Activated T-cell treated with anti-CD3 and anti-CD28 coated beads for 1 hour (primary cell): ENCODE measurements at regions not wholly inside any gene's neighbourhood (a gene's known extent, or its start where the extent isn't known, plus 50 kb on each side); places are given as distances from the start of the nearest gene placed in this dataset.
"Not testable (repeated sequence)": the region's sequence is repeated elsewhere in the genome, so short reads cannot be mapped to it uniquely, and the experiment has no call there.

Source experiments
- DNase-seq: peaks from one replicate; pipeline ENCODE4 v3.0.0-alpha.2; 2020; ENCODE audit warnings: low read depth

DNA sequence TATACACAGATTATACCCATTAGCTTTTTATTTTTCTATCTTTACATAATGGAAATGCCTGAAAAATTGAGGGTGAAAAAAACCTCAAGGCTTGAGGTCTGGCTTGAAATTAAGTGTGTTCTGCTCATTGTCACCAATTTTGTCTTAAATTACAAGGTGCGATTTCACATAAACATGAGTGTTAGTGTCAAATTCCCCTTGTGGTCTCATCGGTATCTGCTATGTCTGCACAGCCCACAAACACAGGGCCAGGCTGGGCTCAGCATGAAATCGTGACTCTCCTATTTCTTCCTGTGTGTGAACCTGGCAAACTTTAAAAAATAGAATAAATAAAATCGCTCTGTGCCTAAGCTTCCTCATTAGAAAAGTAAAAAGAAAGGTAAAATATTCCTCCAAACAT lies 109.1 kb downstream of the CRLF2 start:
- no peak for DNase-seq

DNA sequence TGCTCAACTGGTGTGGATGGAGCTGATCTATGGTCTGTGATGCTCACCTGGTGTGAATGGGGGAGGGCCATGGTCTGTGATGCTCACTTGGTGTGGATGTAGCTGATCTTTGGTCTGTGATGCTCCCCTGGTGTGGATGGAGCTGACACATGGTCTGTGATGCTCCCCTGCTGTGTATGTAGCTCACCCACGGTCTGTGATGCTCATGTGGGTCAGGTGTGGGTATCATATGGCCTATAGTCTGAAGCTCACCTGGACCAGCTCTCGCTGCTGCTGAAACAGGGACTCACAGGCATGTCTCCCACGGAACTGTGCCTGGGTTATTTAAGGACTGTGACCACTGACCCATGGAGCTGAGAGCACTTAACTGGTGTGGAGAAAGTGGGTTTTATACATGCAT lies 109.7 kb downstream of the CRLF2 start:
- DNase-seq, result no peak

DNA sequence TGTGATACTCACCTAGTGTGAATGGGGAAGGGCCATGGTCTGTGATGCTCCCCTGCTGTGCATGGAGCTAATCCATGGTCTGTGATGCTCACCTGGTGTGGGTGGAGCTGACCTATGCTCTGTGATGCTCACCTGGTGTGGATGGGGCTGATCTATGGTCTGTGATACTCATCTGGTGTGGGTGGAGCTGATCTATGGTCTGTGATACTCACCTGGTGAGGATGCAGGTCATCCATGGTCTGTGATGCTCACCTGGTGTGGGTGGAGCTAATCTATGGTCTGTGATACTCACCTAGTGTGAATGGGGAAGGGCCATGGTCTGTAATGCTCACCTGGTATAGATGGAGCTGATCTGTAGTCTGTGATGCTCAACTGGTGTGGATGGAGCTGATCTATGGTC lies 110.2 kb downstream of the CRLF2 start:
- not testable (repeated sequence) for DNase-seq

DNA sequence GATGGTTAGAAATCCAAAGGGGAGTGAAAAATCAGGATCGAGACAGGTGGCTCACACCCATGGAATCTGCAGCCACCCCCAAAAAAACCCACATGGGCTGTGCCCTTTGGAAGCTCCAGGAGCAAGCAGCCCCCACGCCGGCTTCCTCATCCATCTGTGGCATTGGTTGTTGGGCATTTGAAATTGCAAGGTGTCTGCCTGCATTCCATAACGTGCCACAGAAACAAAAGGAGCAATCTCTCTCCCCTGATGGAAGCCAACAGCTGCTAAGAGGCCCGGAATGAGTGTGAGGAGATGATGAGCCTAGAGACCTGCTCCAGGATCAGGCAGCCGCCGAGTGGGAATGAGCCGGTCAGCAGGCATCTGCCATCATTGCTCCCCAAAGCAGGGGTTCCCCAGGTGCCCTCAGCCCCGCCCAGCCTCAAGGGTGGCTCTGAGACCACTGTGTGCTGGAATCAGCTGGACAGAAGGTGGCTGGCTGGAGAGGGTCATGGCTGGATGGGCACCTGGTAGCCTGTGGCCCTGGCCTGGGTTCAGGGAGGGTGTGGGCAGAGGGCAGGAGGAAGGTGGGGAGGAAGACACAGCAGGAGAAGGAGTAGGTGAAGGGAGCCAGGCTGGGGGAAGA lies 113.2 kb downstream of the CRLF2 start:
- DNase-seq, result no peak

DNA sequence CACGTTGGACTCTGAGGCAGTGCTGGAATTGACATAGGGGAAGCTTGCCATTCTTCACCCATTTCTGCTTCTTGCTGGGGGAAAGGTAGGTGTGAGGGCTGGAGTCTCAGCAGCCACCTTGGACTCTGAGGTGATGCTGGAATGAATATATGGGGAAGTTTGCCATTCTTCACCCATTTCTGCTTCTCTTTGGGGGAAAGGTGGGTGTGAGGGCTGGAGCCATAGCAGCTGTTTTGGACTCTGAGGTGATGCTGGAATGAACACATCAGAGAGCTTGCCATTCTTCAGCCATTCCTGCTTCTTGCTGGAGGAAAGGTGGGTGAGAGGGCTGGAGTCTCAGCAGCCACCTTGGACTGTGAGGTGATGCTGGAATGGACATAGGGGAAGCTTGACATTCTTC lies 115.1 kb downstream of the CRLF2 start:
- no peak for DNase-seq

DNA sequence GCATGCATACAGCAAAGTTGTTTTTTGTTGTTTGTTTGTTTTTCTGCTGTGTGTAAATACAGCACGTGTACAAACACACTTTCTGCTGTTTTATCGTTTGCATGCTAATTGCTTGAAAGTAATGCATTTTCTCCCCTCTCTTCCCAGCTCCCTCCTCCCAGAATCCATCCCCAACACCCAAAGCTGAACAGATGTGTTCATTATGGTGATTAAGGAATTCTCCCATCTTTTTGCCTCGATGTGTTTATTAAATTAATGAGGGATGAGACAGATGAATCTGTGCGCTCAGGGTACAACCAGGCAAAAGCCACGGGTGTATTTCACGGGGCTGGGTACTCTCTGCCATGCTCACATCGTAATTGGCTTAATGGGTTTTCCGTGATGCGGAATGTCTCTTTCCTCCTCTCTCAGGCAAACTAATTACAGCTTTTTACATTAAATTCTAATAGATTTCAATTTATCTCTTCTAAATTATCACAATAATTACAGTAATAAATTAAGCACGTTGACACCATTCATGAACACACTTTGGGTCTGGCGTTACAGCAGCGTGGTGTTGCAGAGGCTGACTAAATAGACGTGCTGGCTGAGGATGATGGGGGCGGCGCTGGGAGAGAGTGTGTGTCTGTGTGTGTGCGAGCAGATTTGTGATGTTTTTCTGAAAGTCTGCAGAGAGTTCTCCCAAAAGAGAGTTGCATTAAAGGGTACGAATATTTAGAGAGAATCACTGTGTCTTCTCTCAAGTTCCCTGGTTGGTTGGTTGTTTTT lies 117.7 kb downstream of the CRLF2 start:
- DNase-seq, result no peak

DNA sequence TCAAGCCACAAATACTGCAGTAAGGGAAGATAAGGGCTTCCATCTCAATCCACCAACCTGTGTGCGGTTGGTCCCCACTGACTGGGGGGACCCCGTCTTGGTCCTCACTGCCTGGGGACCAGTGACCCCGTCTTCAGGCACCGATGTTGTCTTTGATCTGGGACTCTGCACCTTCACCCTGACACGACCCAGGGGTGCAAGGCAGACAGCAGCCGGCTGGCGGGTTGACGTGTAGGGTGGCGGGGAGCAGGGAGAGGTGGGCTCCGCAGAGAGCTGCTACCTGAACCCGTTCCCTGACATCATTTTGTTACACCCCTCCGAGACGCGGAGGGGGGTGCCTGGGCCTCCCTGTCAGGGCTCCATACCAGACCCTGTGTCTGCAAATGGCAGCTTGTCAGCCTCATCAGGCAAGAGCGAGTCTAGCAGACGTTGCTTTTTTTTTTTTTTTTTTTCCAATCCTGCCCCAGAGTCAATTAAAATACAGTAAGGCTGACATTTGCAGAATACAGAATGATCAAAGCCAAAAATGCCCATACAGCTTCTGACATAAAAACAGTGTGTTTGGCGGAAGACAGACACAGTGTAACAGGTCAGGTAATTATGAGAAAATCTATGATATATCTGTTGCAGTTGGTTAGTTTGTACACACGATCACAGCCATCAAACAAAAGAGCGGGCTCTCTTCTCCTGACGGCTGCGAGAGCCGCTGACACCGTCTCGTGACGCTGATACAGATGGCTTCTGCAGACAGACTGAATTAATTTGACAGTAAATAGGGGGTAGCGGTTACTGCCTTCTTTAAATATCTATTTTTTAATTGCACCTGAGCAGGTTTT lies 118.6 kb downstream of the CRLF2 start:
- DNase-seq, result no peak

DNA sequence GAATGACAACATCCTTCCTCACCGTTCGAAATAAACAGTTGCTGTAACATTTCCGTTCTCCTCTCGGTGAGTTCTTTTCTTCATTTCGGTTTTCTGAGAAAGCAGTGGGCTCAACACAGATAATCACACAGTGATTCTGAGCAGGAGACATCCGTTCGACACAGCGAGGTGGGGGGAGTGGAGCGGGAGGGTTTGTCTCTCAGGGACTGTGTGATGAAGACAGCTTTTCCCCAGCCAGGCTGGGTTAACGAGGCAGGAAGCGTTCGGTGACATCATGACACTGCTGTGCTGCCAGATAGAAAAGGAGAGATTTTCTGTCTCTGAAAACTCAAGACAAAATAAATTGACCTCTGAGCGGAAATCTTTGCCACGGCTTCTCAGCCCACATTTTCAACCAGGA lies 119.3 kb downstream of the CRLF2 start:
- peak; percentile 24 for DNase-seq

DNA sequence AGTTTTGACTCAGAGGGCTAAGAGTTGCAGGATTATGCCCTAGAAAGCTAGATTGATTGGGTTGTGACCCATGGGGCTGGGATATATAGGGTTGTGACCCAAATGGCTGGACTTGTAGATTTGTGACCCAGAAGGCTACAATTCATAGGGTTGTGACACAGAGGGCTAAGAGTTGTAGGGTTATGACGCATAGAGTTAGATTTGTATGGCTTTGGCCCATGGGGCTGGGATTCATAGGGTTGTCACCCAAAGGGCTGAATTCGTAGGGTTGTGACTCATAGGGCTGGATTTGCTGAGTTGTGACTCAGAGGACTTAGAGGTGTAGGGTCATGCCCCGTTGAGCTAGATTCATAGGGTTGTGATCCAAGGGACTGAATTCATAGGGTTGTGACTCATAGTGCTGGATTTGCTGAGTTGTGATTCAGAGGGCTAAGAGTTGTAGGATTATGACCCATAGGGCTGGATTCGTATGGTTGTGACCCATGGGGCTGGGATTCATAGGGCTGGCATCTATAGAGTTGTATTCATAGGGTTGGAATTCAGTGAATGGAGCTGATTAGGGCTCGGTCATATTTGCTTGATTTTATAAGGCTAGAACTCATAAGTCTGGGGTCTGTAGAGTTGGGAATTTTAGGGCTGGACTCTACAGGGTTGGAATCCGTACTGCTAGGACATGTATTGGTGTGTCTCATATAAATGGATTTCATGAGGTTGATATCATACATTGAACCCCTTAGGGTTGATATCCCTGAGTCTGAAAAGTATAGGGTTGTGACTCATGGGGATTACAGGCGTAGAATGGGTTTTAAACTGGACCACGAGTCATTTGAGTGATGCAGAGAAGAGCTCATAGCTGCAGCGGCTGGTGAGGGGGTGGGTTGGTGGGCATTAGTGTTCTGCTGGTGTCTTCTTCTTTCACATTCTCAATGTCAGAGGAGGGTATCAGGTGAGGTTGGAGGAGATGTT lies 125.7 kb downstream of the CRLF2 start:
- no peak for DNase-seq

DNA sequence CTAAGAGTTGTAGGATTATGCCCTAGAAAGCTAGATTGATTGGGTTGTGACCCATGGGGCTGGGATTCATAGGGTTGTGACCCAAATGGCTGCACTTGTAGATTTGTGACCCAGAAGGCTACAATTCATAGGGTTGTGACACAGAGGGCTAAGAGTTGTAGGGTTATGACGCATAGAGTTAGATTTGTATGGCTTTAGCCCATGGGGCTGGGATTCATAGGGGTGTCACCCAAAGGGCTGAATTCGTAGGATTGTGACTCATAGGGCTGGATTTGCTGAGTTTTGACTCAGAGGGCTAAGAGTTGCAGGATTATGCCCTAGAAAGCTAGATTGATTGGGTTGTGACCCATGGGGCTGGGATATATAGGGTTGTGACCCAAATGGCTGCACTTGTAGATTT lies 126.6 kb downstream of the CRLF2 start:
- not testable (repeated sequence) for DNase-seq

DNA sequence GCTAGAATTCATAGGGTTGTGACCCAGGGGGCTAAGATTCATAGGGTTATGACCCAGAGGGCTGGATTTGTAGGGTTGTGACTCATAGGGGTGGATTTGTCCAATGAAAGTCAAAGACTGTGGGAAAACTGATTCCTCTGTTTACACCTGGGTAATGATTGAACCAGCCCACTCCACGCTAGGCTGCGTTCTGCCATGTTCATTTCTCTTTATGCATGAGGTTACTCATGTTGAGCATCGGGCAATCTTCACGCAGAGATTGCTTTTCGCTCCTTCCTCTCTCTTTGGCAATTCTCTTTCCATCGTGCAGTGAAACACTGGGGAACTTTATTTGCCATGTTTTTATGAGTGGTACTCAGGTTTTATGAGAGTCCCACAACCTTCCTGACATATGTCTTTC lies 127.8 kb downstream of the CRLF2 start:
- no peak for DNase-seq

DNA sequence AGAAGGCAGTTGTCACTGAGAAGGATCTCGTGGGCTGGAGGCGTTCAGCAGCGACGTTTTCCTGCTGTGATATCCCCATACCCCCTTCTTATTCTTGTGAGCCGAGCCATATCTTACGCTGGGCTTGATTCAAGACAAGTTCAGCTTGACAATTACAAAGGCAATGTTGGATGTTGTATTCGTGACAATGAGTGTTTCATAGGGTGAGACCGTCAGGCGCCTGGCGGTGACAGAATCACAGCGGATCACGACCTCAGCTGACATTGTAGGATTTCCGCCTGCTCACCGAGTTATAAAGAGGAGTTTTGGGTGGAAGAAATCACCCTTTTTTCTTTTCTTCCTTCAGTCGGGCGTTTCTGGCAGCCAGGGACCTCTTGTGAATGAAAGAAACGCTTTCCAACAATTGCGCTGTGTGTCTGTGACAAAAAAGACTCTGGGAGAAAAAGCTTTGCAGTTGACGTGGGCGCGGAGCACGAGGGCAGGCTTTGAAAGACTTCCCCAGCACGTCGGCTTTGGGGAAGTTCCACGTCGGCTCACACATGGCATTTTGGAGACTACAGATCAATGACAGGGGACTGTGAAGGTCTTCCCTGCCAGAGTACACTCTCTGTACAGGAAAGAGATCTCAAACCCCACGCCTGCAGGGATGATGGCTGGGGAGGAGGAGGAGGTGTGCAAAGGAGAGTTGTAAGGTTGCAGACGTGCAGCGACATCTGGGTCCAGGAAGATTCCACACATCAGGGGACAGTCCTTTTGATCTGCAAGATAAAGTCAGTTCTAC lies 135.4 kb downstream of the CRLF2 start:
- no peak for DNase-seq

DNA sequence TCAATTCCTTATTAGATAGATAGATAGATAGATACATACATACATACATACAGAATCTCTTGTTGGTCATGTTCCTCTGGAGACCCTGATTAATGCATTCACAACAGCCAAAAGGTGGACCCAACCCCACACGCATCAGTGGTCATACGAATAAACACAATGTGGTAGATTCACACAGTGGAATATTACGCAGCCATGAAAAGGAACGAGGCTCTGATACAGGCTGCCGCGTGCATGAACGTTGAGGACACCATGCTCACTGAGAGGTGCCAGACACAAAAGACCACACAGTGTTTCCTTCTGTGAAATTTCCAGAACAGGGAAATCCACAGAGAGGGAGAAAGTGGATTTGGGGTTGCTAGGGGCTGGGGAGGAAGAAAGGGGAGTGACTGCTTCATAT lies 136.7 kb downstream of the CRLF2 start:
- DNase-seq, result no peak

DNA sequence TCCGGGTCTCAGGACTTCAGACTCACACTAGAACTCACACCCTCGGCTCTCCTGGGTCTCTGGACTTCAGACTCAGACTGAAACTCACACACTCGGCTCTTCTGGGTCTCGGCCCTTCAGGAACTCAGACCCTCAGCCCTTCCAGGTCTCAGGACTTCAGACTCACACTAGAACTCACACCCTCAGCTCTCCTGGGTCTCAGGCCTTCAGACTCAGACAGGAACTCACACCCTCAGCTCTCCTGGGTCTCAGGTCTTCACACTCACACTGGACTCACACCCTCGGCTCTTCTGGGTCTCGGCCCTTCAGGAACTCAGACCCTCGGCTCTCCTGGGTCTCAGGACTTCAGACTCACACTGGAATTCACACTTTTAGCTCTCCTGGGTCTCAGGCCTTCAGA lies 137.3 kb downstream of the CRLF2 start:
- DNase-seq, result no peak

DNA sequence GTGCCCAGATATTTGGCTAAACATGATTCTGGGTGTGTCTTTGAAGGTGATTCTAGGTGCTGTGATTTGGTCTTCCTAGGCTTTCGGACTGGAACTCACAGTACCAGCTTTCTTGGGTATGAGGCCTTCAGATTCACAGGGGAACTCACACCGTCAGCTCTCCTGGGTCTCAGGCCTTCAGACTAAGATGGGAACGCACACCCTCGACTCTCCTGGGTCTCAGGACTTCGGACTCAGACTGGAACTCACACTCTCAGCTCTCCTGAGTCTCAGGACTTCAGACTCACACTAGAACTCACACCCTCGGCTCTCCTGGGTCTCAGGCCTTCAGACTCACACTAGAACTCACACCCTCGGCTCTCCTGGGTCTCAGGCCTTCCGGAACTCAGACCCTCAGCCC lies 137.7 kb downstream of the CRLF2 start:
- DNase-seq, result no peak

DNA sequence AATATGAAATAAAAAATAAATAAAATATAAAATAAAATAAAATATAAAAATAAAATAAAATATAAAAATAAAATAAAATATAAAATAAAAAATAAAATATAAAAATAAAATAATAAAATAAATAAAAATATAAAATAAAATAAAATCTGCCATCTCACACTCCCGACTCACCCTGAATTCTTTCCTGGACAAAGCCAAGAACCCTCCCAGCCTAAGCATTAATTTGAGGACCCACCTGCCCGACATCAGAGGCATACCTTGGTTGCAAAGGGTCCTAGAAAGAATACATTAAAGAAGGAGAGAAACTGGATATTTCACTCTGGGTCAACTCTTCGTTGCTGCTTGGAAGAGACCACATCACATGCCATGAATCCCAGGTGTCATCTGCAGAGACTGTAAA lies 138.3 kb downstream of the CRLF2 start:
- DNase-seq, result no peak

DNA sequence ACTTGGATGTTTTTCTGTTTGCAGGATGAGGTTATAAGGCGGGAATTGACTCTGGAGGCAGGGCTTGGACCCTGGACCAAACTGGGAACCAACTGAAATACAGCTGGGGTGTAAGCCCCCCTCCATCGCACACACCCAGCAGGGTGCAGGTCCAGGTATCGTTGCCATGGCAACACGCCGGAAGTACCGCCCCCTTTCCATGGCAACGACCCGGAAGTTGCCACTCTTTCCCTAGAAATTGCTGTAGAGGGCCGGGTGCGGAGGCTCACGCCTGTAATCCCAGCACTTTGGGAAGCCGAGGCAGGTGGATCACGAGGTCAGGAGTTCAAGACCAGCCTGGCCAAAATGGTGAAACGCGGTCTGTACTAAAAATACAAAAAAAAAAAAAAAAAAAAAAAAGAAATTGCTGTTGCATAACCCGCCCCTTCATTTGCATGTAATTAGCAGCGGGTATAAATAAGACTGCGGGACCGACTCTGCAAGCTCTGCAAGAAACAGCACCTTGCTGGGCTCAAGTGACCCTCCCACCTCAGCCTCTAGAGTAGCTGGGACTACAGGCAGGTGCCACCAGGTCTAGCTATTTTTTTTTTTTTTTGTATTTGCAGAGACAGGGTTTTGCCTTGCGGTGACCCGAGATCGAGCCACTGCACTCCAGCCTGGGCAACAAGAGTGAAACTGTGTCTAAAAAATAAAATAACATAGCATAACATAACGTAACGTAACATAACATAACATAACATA lies 139.6 kb downstream of the CRLF2 start:
- DNase-seq, result no peak

DNA sequence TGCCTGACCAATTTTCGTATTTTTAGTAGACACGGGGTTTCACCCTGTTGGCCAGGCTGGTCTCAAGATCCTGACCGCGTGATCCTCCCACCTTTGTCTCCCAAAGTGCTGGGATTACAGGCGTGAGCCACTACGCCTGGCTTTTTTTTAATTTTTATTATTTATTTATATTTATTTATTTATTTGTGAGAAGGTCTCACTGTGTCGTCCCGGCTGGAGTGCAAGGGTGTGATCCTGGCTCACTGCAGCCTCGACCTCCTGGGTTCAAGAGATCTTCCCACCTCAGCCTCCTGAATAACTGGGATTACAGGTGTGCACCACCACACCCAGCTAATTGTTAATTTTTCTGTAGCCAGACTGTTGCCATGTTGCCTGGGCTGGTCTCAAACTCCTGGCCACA lies 141.1 kb downstream of the CRLF2 start:
- no peak for DNase-seq

DNA sequence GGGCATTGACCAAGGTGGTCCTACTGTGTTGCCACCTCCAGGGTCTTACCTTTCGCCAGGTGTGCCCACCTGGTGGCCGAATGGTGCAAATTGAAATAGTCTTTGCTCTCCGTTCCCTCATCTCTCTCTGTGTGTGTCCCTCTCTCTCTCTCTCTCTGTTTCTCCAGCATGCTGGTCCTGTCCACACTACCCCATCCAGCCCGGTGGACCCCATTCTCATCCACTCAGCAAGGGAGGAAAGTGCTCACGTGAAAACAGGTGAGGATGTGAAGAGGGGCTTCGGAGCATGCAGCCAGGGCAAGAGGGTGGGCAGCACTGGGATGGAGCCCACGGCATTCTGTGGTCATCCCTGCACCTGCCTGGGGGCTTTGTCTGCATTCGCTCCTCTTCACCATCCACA lies 150.1 kb downstream of the CRLF2 start:
- no peak for DNase-seq

DNA sequence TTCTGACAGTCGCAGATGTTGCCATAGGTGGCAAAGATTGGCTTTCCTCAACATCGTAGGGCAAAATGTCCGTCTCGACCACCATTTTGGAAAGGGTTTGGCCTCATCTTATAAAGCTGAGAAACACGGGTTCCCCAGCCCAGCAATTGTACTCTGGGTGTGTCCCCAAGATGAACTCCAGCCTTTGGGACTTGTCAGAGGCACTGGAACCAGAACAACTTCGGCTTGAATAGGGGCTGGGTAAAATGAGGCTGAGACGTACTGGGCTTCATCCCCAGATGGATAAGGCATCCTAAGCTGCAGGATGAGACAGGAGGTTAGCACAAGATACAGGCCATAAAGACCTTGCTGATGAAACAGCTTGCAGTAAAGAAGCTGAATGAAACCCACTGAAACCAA lies 151.9 kb downstream of the CRLF2 start:
- no peak for DNase-seq
